ENCODE measurements at regions not wholly inside any gene's neighbourhood (a gene's known extent, or its start where the extent isn't known, plus 50 kb on each side); places are given as distances from the start of the nearest gene placed in this dataset.

GRCh38 chr5:155193483-155194107 lies 180.0 kb downstream of the KIF4B start:
- no peak for DNase-seq (ENCODE audit: low read depth in 2 of 2, low spot score in 1 of 2)

- DNase-seq (ENCODE audit: low read depth in 2 of 2, low spot score in 1 of 2) = no peak
Observed at GRCh38 chr5:155200608-155201007, 187.1 kb downstream of the KIF4B start.

- DNase-seq (ENCODE audit: low read depth in 2 of 2, low spot score in 1 of 2) = no peak
Observed at GRCh38 chr5:155211764-155212163, 198.2 kb downstream of the KIF4B start.

- DNase-seq (ENCODE audit: low read depth in 2 of 2, low spot score in 1 of 2) = no peak
Observed at GRCh38 chr5:155222393-155222792, 208.8 kb downstream of the KIF4B start.

- DNase-seq (ENCODE audit: low read depth in 2 of 2, low spot score in 1 of 2) = no peak
Observed at GRCh38 chr5:155229135-155229534, 215.6 kb downstream of the KIF4B start.

- DNase-seq (ENCODE audit: low read depth in 2 of 2, low spot score in 1 of 2) = no peak
Observed at GRCh38 chr5:155239803-155240202, 226.2 kb downstream of the KIF4B start.

- no peak for DNase-seq (ENCODE audit: low read depth in 2 of 2, low spot score in 1 of 2)
Observed at GRCh38 chr5:155250596-155250995, 237.0 kb downstream of the KIF4B start.

GRCh38 chr5:155252025-155252424 lies 238.5 kb downstream of the KIF4B start:
- no peak for DNase-seq (ENCODE audit: low read depth in 2 of 2, low spot score in 1 of 2)

GRCh38 chr5:155252717-155253116 lies 239.2 kb downstream of the KIF4B start:
- no peak for DNase-seq (ENCODE audit: low read depth in 2 of 2, low spot score in 1 of 2)

- DNase-seq (ENCODE audit: low read depth in 2 of 2, low spot score in 1 of 2) = no peak
Observed at GRCh38 chr5:155254399-155254798, 240.8 kb downstream of the KIF4B start.

GRCh38 chr5:155258161-155258560 lies 244.6 kb downstream of the KIF4B start:
- DNase-seq (ENCODE audit: low read depth in 2 of 2, low spot score in 1 of 2) = no peak

- DNase-seq (ENCODE audit: low read depth in 2 of 2, low spot score in 1 of 2) = no peak
Observed at GRCh38 chr5:155259648-155260047, 246.1 kb downstream of the KIF4B start.

GRCh38 chr5:155260798-155261197 lies 247.2 kb downstream of the KIF4B start:
- DNase-seq (ENCODE audit: low read depth in 2 of 2, low spot score in 1 of 2) = no peak

GRCh38 chr5:155263381-155263780 lies 249.8 kb downstream of the KIF4B start:
- DNase-seq (ENCODE audit: low read depth in 2 of 2, low spot score in 1 of 2) = no peak

GRCh38 chr5:155264809-155265208 lies 251.3 kb downstream of the KIF4B start:
- DNase-seq (ENCODE audit: low read depth in 2 of 2, low spot score in 1 of 2) = no peak

- no peak for DNase-seq (ENCODE audit: low read depth in 2 of 2, low spot score in 1 of 2)
Observed at GRCh38 chr5:155268770-155269425, 255.3 kb downstream of the KIF4B start.

GRCh38 chr5:155270725-155271124 lies 257.2 kb downstream of the KIF4B start:
- no peak for DNase-seq (ENCODE audit: low read depth in 2 of 2, low spot score in 1 of 2)

- DNase-seq (ENCODE audit: low read depth in 2 of 2, low spot score in 1 of 2) = no peak
Observed at GRCh38 chr5:155274484-155274883, 260.9 kb downstream of the KIF4B start.

- no peak for DNase-seq (ENCODE audit: low read depth in 2 of 2, low spot score in 1 of 2)
Observed at GRCh38 chr5:155275222-155275621, 261.7 kb downstream of the KIF4B start.

GRCh38 chr5:155276231-155276630 lies 262.7 kb downstream of the KIF4B start:
- no peak for DNase-seq (ENCODE audit: low read depth in 2 of 2, low spot score in 1 of 2)

GRCh38 chr5:155278532-155278931 lies 265.0 kb downstream of the KIF4B start:
- DNase-seq (ENCODE audit: low read depth in 2 of 2, low spot score in 1 of 2) = no peak

- no peak for DNase-seq (ENCODE audit: low read depth in 2 of 2, low spot score in 1 of 2)
Observed at GRCh38 chr5:155282503-155283107, 269.1 kb downstream of the KIF4B start.

GRCh38 chr5:155285706-155286105 lies 272.2 kb downstream of the KIF4B start:
- DNase-seq (ENCODE audit: low read depth in 2 of 2, low spot score in 1 of 2) = no peak

Data from stimulated activated CD8-positive, alpha-beta memory T cell treated with anti-CD3 and anti-CD28 coated beads, Interleukin-4, amount 100 ng/mL, for 4 hours (primary cell).